Mesenteric fat pad (tissue), 1 donor: ENCODE measurements at regions not wholly inside any gene's neighbourhood (a gene's known extent, or its start where the extent isn't known, plus 50 kb on each side); places are given as distances from the start of the nearest gene placed in this dataset.
"Not testable (repeated sequence)": the region's sequence is repeated elsewhere in the genome, so short reads cannot be mapped to it uniquely, and the experiment has no call there.

Experiments
- DNase-seq: peaks from one replicate; pipeline ENCODE4 v3.0.0-alpha.2; 2020; ENCODE audit warnings: low spot score
- donor health status: DM: yes; HTN: yes; CAD: no.

GRCh38 chr1:68780919-68781318, 284.0 kb upstream of the DEPDC1 start:
- DNase-seq = no peak

DNA sequence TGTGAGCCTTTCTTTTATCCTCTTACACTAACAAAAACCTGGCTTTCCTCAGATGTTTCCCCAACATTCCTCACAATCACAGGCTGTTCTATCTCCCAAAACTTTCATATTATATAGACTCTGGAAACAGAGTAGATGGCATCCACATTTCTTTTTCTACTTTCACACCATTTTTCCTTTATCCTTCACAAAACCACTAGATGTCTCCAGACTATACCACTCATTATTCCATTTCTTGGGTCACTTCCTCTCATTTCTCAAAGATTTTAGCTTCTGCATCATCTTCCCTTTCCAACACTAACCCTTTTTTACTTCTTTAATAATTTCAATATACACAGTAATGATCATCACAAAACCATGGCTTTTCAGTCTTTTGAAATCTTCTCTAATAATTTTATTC, 286.0 kb upstream of the DEPDC1 start:
- DNase-seq = no peak

GRCh38 chr1:68785328-68785727, 288.4 kb upstream of the DEPDC1 start:
- no peak for DNase-seq

GRCh38 chr1:68788762-68789161, 291.9 kb upstream of the DEPDC1 start:
- no peak for DNase-seq

GRCh38 chr1:68791800-68792199, 294.9 kb upstream of the DEPDC1 start:
- DNase-seq = no peak

DNA sequence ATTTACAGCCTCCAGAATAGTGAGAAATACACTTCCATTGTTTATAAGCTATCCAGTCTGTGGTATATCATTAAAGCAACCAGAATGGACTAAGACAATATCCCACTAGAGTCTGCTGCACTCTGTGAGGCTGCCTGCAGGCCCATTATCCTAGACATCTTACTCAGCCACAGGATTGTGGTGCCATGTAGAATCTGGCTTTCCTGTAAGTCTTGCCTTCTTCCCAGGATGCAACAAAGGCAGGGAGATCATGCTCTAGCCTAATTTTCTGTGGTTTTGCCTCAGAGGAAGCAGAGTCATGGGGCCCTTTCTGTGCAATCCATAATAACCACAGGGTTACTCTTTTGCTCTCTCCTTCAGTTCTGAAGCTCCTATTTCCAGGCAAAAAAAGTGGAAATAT, 299.1 kb upstream of the DEPDC1 start:
- DNase-seq = no peak

GRCh38 chr1:68796888-68797287, 300.0 kb upstream of the DEPDC1 start:
- no peak for DNase-seq

GRCh38 chr1:68798071-68798470, 301.2 kb upstream of the DEPDC1 start:
- no peak for DNase-seq

GRCh38 chr1:68799096-68799495, 302.2 kb upstream of the DEPDC1 start:
- no peak for DNase-seq

- no peak for DNase-seq
Measured at GRCh38 chr1:68800182-68800581, 303.3 kb upstream of the DEPDC1 start.

GRCh38 chr1:68801440-68801839, 304.6 kb upstream of the DEPDC1 start:
- DNase-seq = no peak

DNA sequence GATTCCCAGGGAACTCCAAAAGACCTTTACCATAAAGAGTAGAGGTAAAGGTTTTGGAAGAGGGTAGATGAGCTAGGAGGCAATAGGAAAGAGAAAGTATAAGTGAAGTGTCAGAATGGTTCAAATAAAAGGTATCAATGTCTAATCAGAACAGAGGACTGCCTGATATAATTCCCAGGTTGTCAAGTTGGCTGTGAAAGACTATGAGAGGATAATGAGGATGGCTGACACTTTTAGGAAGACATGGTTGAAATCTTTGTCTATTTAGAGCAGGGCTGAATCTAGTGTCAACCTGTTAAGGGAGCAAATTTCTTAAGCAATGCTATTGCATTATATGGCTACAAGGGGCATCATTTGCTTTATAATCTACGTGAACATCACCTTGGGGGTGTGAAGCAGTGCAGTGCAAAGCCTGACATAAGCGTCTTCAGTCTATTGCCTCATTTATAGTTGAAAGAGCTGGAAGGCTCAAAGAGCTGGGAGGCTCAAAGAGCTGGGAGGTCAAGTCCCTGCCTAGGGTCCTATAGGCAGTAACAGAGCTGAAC, 308.3 kb upstream of the DEPDC1 start:
- no peak for DNase-seq

DNA sequence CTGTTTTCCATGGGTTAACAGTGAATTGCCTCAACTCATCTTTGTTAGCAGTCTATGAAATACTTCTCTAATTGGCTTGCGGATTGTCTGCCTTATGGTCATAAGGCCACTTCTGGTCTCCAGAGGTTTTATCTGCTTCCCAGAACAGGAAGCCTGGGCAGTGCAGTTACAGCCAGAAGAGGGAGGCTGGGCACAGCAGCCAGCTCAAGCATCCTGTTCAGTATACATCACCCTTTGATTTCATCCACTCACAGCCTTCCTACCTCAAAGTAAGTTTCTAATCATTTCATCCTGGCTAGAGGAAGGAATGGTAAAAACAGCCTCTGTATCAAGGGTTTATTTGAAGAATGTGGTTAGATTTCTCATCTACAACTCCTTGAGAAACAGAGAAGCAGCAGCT, 311.5 kb upstream of the DEPDC1 start:
- DNase-seq = no peak

- DNase-seq = no peak
Measured at GRCh38 chr1:68811806-68812205, 314.9 kb upstream of the DEPDC1 start.

DNA sequence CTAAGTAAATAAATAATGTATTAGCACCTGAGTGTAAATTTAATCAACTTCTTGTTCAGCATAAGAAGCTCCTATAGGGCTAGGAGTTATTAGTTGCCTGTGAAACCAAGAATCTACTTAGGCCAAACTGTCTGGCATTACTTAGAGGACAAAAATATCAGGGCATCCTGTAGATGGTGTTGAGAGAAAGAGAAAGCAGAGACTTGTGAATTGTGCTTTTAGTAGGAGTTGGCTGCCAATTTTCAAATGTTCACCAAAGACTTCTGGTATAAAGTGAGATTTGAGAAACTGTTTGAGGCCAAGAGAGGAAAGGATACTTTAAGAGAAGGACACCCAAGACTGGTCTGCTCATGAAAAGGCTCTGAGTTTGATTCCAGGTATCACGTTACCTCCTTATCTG, 315.5 kb upstream of the DEPDC1 start:
- no peak for DNase-seq

- no peak for DNase-seq
Measured at GRCh38 chr1:68814067-68814466, 317.2 kb upstream of the DEPDC1 start.

DNA sequence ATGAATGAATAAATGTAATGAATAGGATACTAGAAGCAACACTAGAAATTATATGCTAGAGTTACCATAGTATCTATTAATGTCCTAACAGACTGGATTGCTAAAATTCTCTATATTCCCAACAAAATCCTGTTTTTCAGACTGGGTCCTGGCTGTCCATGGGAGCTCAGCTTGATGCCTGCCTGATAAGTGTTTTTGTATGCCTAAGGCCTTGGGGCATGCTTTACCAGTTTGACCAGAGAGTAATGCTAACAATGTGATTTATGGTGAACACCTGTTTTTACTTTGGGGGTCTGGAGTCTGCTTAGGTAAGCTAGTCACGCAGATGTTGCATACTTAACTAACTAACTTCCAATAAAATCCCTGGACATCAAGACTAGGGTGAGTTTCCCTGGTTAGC, 318.8 kb upstream of the DEPDC1 start:
- DNase-seq = no peak

- not testable (repeated sequence) for DNase-seq
Measured at GRCh38 chr1:68817505-68818210, 320.8 kb upstream of the DEPDC1 start.

DNA sequence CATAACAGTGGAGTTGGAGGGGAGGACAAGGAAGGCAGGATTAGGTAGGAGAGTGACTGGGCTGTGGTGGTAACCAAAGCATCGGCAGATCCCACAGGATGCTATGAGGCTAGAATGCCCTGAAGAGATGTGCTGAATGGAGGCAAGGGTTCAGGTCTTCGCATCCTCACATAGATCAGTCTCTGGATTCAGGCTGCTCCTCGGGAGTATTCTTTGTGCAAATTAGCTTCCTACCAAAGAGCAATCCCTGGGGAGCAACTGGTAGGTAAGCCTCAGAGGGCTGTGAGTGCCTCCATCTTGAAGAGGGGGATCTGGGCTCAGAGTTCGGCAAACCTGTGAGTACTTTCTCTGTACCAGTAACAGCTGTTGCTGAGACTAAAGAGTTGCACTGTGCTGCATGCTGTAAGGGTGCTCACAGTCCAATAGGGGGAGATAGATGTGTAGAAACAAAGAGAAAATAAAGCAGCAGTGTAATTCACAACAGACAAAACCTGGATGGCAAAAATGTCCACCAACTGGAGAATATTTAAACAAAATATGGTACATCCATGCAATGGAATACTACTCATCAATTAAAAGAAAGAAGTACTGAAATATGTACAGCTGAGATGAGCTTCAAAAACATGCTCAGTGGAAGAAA, 322.4 kb upstream of the DEPDC1 start:
- DNase-seq = no peak

GRCh38 chr1:68820151-68820550, 323.3 kb upstream of the DEPDC1 start:
- DNase-seq = no peak

DNA sequence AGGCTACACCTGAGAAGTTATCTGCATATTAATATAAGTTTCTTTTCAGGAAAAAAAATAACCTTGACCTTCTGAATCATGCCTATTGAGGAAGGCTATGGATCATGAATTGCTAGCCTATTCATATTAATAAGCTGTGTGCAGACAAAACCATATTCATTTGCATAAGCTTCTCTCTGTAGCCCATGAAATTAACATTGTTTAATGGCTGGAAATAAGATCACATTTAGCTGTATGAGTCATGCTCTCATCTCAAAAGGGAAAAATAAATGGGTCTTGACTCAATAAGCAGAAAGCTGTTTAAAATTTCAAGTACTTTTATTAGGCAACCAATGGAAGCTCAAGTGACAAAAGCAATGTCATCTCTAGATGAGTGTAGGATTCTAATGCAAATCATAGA, 330.0 kb upstream of the DEPDC1 start:
- no peak for DNase-seq

DNA sequence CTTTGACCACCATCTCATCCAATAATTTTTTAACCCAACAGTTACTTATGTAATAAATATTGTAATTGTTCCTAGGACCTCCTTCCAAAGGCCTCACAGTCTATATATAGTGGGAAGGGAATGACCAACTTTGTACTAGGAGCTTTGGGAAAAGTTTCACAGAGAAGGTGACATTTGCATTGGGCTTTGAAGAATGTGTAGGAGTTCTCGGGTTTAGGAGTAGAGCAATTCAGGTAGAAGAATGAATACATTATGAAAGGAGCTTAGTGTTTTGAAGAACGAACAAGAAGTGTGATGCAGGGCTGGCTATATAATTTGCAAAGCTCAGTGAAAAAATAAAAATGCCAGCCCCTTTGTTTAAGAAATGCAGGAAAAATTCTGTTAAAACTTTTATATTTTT, 330.4 kb upstream of the DEPDC1 start:
- DNase-seq = no peak

GRCh38 chr1:68828013-68828412, 331.1 kb upstream of the DEPDC1 start:
- no peak for DNase-seq
